ENCODE measurements at regions not wholly inside any gene's neighbourhood (a gene's known extent, or its start where the extent isn't known, plus 50 kb on each side); places are given as distances from the start of the nearest gene placed in this dataset.

- no peak for TF ChIP-seq POLR2AphosphoS5 (IDR thresholded peaks at IDR 0.05; ENCODE audit: low read depth, low read length)
- TF ChIP-seq TAF1 (IDR thresholded peaks at IDR 0.05; ENCODE audit: low read depth, low read length), result no peak
- TF ChIP-seq POLR2A (IDR thresholded peaks at IDR 0.05; ENCODE audit: low read depth, low read length), result no peak
- no peak for TF ChIP-seq PAX5 (IDR thresholded peaks at IDR 0.05; ENCODE audit: insufficient read depth, low read length, severe bottlenecking)
Measured at GRCh38 chr7:46197785-46198540, 276.9 kb upstream of the IGFBP3 start.
